Loucy (cell line): ENCODE measurements at regions not wholly inside any gene's neighbourhood (a gene's known extent, or its start where the extent isn't known, plus 50 kb on each side); places are given as distances from the start of the nearest gene placed in this dataset.

Experiments
- H2AFZ ChIP-seq: fragments of 200-600 bp; sonication (generic); 2 replicates; pipeline ENCODE4 v1.6.0; 2016; ENCODE audit warnings: antibody characterized with exemption, mild to moderate bottlenecking, low read length, moderate library complexity
- H3F3A ChIP-seq: fragments of 200-600 bp; 2 replicates; pipeline ENCODE4 v1.6.0; 2016; ENCODE audit warnings: antibody characterized with exemption, low read depth, mild to moderate bottlenecking
- H3K27me3 ChIP-seq: fragments of 200-600 bp; sonication (generic); 2 replicates; pipeline ENCODE4 v1.6.1; 2014; ENCODE audit warnings: low read length, mild to moderate bottlenecking; ENCODE audit not compliant: insufficient read depth, poor library complexity, severe bottlenecking
- H3K36me3 ChIP-seq: fragments of 200-600 bp; sonication (generic); 2 replicates; pipeline ENCODE4 v1.6.1; 2016; ENCODE audit warnings: low read length; ENCODE audit not compliant: insufficient read depth
- H3K4me1 ChIP-seq: fragments of 200-600 bp; sonication (generic); 2 replicates; pipeline ENCODE4 v1.5.1; 2014; ENCODE audit warnings: low read length, mild to moderate bottlenecking; ENCODE audit not compliant: insufficient read depth, poor library complexity, severe bottlenecking
- H3K4me2 ChIP-seq: fragments of 200-600 bp; sonication (generic); 2 replicates; pipeline ENCODE4 v1.6.0; 2014; ENCODE audit warnings: antibody characterized with exemption, low read length, low read depth, mild to moderate bottlenecking; ENCODE audit not compliant: poor library complexity, severe bottlenecking
- H3K4me3 ChIP-seq: fragments of 200-600 bp; sonication (generic); 2 replicates; pipeline ENCODE4 v1.5.1; 2014; ENCODE audit warnings: low read length, mild to moderate bottlenecking, mixed read lengths; ENCODE audit not compliant: poor library complexity, severe bottlenecking
- H3K79me2 ChIP-seq: fragments of 200-600 bp; sonication (generic); 2 replicates; pipeline ENCODE4 v1.6.1; 2014; ENCODE audit warnings: low read length; ENCODE audit not compliant: insufficient read depth
- H3K9ac ChIP-seq: fragments of 200-600 bp; sonication (generic); 2 replicates; pipeline ENCODE4 v1.6.0; 2014; ENCODE audit warnings: mild to moderate bottlenecking, low read depth, low read length, moderate library complexity; ENCODE audit not compliant: poor library complexity, severe bottlenecking
- H3K9me2 ChIP-seq: fragments of 200-600 bp; sonication (generic); replicated peaks from 2 replicates; pipeline ENCODE4 v1.6.1; 2016; ENCODE audit warnings: low read depth, low read length, mixed read lengths
- H3K9me3 ChIP-seq: fragments of 200-600 bp; sonication (generic); 2 replicates; pipeline ENCODE4 v1.6.1; 2014; ENCODE audit warnings: mild to moderate bottlenecking, antibody characterized with exemption, low read length, low read depth; ENCODE audit not compliant: insufficient read depth
- H4K20me1 ChIP-seq: fragments of 200-600 bp; sonication (generic); 2 replicates; pipeline ENCODE4 v1.6.0; 2014; ENCODE audit warnings: antibody characterized with exemption, low read length, mild to moderate bottlenecking; ENCODE audit not compliant: insufficient read depth, poor library complexity, severe bottlenecking
- CTCF ChIP-seq: fragments of 200-600 bp; sonication (generic); conservative IDR thresholded peaks from 2 replicates; pipeline ENCODE4 v1.5.1; 2014; ENCODE audit warnings: mild to moderate bottlenecking, antibody characterized with exemption, low read length
- EZH2phosphoT487 ChIP-seq: fragments of 200-600 bp; IDR thresholded peaks from 2 replicates; pipeline ENCODE4 v1.6.1; 2018; ENCODE audit warnings: antibody characterized with exemption, mild to moderate bottlenecking, moderate library complexity, borderline replicate concordance

- TF ChIP-seq CTCF (no peak), EZH2phosphoT487 (no peak)
- H3K4me3 ChIP-seq, result no peak overlapping the region
- H2AFZ ChIP-seq, result no peak overlapping the region
- no peaks in the 10 kb centered on the region for H3K36me3 ChIP-seq
- H3K27me3 ChIP-seq, result no peaks in the 10 kb centered on the region
- no peak overlapping the region for H3K9ac ChIP-seq
- H3K4me1 ChIP-seq, result no peaks in the 10 kb centered on the region
- H3F3A ChIP-seq, result no peaks in the 10 kb centered on the region
- no peaks in the 10 kb centered on the region for H3K79me2 ChIP-seq
- H4K20me1 ChIP-seq, result no peaks in the 10 kb centered on the region
- no peaks in the 10 kb centered on the region for H3K9me3 ChIP-seq
- H3K9me2 ChIP-seq, result no peaks in the 10 kb centered on the region
- no peak overlapping the region for H3K4me2 ChIP-seq
These were observed 177.8 kb downstream of the EDN1 start for GRCh38 chr6:12467706-12468670.

DNA sequence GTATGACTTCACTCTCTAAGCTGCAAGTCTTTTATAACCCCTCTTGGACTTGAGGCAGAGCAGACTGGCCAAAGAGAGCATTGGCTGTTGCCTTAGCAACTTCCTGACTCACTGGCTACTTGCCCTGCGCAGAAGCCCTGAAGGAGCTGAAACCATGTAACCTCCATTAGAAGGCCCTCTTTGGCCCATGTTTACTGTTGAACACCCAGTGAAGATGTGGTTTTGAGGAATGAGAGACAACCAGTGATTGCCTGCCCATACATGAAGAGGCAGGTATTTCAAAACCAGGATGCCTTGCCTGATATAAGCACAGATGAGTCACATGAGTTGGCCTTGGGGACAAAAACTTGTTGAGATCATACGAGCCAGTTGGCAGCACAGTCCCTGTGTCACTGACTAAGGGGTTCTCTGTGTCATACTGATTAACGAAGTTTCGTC is 182.5 kb downstream of the EDN1 start:
- no peaks in the 10 kb centered on the region for H3K27me3 ChIP-seq
- H3K9ac ChIP-seq, result no peak overlapping the region
- no peaks in the 10 kb centered on the region for H3K9me2 ChIP-seq
- H3K4me3 ChIP-seq, result no peak overlapping the region
- H3K36me3 ChIP-seq, result no peaks in the 10 kb centered on the region
- H3F3A ChIP-seq, result no peaks in the 10 kb centered on the region
- H4K20me1 ChIP-seq, result no peaks in the 10 kb centered on the region
- H3K4me1 ChIP-seq, result no peaks in the 10 kb centered on the region
- no peak overlapping the region for H3K4me2 ChIP-seq
- H3K9me3 ChIP-seq, result no peaks in the 10 kb centered on the region
- no peak overlapping the region for H2AFZ ChIP-seq
- no peaks in the 10 kb centered on the region for H3K79me2 ChIP-seq
- TF ChIP-seq EZH2phosphoT487 (no peak), CTCF (no peak)

- H3K4me2 ChIP-seq, result no peak overlapping the region
- no peaks in the 10 kb centered on the region for H3K79me2 ChIP-seq
- H3K9me2 ChIP-seq, result no peaks in the 10 kb centered on the region
- H3K9me3 ChIP-seq, result no peaks in the 10 kb centered on the region
- H4K20me1 ChIP-seq, result no peaks in the 10 kb centered on the region
- no peaks in the 10 kb centered on the region for H3F3A ChIP-seq
- H2AFZ ChIP-seq, result no peak overlapping the region
- H3K4me1 ChIP-seq, result no peaks in the 10 kb centered on the region
- TF ChIP-seq CTCF (no peak), EZH2phosphoT487 (no peak)
- no peak overlapping the region for H3K4me3 ChIP-seq
- no peak overlapping the region for H3K9ac ChIP-seq
- H3K36me3 ChIP-seq, result no peaks in the 10 kb centered on the region
- H3K27me3 ChIP-seq, result no peaks in the 10 kb centered on the region
These were observed 183.3 kb downstream of the EDN1 start for GRCh38 chr6:12473494-12473893.
